ENCODE measurements at regions not wholly inside any gene's neighbourhood (a gene's known extent, or its start where the extent isn't known, plus 50 kb on each side); places are given as distances from the start of the nearest gene placed in this dataset.

DNA sequence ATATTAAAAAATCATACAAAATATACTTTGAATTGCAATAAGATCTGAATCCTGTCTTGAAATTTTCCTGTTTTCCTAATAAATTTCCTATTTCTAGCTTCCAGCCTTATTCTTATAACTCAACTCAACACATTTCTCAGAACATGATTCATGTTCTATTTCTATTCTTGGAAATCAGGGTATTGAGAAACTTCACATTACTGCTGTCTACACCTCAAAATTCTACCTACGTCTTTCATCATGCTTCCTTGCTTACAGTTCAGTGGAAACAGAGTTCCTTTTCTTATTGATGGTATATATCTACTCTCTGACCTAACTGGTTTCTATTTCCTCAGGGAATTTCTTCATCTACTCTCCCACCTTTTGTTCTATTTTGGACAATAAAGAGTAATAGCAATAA lies 2139.0 kb downstream of the ARAP2 start:
- H3K4me1 ChIP-seq, result no peaks in the 10 kb centered on the region
- no peak for DNase-seq (ENCODE audit: low spot score in 2 of 2)
- no peak overlapping the region for H3K27ac ChIP-seq
- H3K36me3 ChIP-seq, result no peaks in the 10 kb centered on the region
- no peak for TF ChIP-seq POLR2A (IDR thresholded peaks at IDR 0.05)
- WGBS, 2 donors, result 76 to 80% methylated on average over 1 of the region's 1 CpG
- no peaks in the 10 kb centered on the region for H3K9me3 ChIP-seq
- no peak overlapping the region for H3K4me3 ChIP-seq
- H3K27me3 ChIP-seq, result no peaks in the 10 kb centered on the region

DNA sequence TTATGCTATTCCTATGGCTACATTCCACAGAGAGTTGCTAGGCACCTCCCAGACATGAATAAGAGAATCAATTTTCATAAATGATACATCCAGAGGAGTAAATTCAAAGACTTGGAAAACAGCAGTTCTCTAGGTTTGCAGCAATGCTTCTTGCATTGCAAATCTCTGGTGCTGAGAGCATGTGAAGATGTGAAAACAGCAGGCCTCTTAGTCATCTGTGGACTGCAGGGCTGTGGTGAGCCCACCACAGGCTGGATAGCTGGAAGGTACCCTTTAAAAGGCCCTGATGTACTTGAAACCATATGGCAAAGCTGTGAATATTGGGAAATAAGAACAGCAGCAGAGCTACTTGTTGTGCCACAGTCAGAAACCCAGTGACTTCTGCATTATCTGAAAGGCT lies 2135.9 kb downstream of the ARAP2 start:
- H3K9me3 ChIP-seq, result no peaks in the 10 kb centered on the region
- no peaks in the 10 kb centered on the region for H3K27me3 ChIP-seq
- no peaks in the 10 kb centered on the region for H3K4me1 ChIP-seq
- no peak for TF ChIP-seq EP300 (IDR thresholded peaks at IDR 0.05)
- TF ChIP-seq POLR2A (IDR thresholded peaks at IDR 0.05), result no peak
- TF ChIP-seq, protein P1, sequence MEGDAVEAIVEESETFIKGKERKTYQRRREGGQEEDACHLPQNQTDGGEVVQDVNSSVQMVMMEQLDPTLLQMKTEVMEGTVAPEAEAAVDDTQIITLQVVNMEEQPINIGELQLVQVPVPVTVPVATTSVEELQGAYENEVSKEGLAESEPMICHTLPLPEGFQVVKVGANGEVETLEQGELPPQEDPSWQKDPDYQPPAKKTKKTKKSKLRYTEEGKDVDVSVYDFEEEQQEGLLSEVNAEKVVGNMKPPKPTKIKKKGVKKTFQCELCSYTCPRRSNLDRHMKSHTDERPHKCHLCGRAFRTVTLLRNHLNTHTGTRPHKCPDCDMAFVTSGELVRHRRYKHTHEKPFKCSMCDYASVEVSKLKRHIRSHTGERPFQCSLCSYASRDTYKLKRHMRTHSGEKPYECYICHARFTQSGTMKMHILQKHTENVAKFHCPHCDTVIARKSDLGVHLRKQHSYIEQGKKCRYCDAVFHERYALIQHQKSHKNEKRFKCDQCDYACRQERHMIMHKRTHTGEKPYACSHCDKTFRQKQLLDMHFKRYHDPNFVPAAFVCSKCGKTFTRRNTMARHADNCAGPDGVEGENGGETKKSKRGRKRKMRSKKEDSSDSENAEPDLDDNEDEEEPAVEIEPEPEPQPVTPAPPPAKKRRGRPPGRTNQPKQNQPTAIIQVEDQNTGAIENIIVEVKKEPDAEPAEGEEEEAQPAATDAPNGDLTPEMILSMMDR (IDR thresholded peaks at IDR 0.05), result no peak
- no peak overlapping the region for H3K4me3 ChIP-seq
- H3K27ac ChIP-seq, result no peak overlapping the region
- no peak for DNase-seq (ENCODE audit: low spot score in 2 of 2)
- no peaks in the 10 kb centered on the region for H3K36me3 ChIP-seq

DNA sequence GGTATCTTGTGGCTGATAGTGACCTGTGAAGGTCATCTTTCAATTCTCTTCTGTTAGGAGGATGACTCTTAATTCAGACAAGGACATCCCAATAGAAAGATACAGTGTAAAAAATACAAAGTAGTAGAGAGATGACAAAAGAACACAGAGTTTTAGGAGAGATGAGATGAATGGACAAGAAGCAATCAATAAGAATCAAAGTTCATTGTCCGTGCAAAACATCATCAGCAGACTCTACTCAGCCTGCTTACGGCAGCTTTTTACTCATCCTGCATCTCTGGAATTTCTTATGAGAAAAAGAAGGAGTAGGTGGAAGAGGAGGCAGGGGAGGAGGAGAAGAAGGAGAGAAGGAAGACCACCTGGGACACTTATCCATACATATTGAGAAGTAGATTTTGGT lies 2131.7 kb downstream of the ARAP2 start:
- Histone ChIP-seq H3K4me3 (no peak overlapping the region), H3K9me3 (no peaks in the 10 kb centered on the region), H3K36me3 (no peaks in the 10 kb centered on the region), H3K27ac (no peak overlapping the region), H3K4me1 (no peaks in the 10 kb centered on the region), H3K27me3 (no peaks in the 10 kb centered on the region)
- TF ChIP-seq, protein P1 (IDR thresholded peaks at IDR 0.05), result no peak
- no peak for TF ChIP-seq POLR2A (IDR thresholded peaks at IDR 0.05)
- 81 to 87% methylated on average over 2 of the region's 2 CpGs for WGBS, 2 donors
- DNase-seq (ENCODE audit: low spot score in 2 of 2), result no peak

DNA sequence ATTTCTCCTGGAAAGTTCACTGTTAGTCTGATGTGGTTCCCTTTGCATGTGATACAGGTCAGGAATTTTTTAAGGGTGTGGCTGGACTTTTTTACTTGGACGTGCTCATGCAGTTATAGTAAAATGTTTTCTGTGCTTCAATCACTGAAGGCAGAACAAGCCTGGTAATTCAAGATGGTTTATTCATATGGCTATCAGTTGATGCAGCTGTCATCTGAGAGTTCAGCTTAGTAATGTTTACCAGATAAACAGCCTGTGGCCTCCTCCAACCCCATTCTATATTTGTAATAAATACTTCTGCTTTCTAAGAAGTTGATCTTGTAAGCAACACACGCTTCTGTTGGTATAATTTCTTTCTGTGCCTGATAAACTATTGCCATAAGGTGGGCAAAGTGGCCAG lies 2105.9 kb downstream of the ARAP2 start:
- TF ChIP-seq EP300 (IDR thresholded peaks at IDR 0.05) (no peak), POLR2A (IDR thresholded peaks at IDR 0.05) (no peak)
- TF ChIP-seq, protein P1 (IDR thresholded peaks at IDR 0.05), result no peak
- Histone ChIP-seq H3K27ac (no peak overlapping the region), H3K27me3 (no peaks in the 10 kb centered on the region), H3K9me3 (no peaks in the 10 kb centered on the region), H3K36me3 (no peaks in the 10 kb centered on the region), H3K4me3 (no peak overlapping the region), H3K4me1 (no peaks in the 10 kb centered on the region)
- no peak for DNase-seq (ENCODE audit: low spot score in 2 of 2)
- 51 to 55% methylated on average over 2 of the region's 2 CpGs for WGBS, 2 donors

DNA sequence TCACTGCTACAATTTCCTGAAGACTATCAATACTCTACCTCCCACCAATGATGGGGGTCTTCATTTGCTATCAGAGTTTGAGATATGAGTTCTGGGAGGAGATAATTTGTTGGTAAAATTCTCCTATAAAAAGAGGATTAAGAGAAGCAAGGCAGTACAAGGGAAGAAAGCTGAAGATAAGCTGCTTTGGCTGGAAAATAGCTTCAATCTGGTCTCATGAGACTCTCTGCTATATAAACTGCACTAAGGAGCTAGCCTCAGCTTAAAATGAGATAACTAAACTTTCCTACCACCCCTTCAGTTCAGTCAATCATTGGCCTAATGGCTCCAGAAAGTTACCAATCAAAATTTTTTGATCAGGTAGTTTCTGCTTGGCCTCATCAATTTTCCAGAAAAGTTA lies 2105.0 kb downstream of the ARAP2 start:
- Histone ChIP-seq H3K4me1 (no peaks in the 10 kb centered on the region), H3K27ac (no peak overlapping the region), H3K27me3 (no peaks in the 10 kb centered on the region), H3K4me3 (no peak overlapping the region), H3K9me3 (no peaks in the 10 kb centered on the region), H3K36me3 (no peaks in the 10 kb centered on the region)
- DNase-seq (ENCODE audit: low spot score in 2 of 2), result no peak
- TF ChIP-seq EP300 (IDR thresholded peaks at IDR 0.05) (no peak), POLR2A (IDR thresholded peaks at IDR 0.05) (no peak)
- TF ChIP-seq, protein P1 (IDR thresholded peaks at IDR 0.05), result no peak

DNA sequence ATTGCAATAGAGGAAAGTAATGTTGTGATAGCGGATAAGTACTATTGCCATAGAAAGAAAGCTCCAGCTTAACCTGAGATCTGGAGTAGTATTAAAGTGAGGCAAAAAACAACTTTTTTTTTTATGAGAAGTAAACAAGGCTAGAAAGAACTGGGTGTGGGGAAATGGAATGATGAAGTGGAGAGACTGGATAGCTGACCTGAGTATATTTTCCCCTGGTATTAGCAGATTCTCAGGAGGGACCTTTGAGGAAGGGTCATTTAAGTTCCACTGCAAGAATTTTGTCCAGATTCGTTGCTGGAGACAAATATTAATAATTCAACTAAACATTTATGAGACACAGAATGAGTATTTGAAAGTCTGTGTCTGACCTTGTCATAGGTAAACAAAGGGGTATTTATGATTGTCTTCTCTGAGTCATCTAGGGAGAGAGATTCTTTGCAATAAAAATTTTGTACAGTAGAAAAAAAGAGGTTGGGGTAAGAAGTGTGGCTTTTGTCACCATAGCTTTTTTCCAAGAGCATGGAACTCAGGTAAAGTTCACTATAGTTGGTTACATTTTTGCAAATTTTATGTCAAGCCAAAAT lies 2095.9 kb downstream of the ARAP2 start:
- H3K36me3 ChIP-seq, result no peaks in the 10 kb centered on the region
- no peaks in the 10 kb centered on the region for H3K4me1 ChIP-seq
- no peak overlapping the region for H3K4me3 ChIP-seq
- no peak for DNase-seq (ENCODE audit: low spot score in 2 of 2)
- 56 to 57% methylated on average over 2 of the region's 2 CpGs for whole genome bisulfite sequencing, 2 donors
- no peak overlapping the region for H3K27ac ChIP-seq
- H3K27me3 ChIP-seq, result no peaks in the 10 kb centered on the region
- no peaks in the 10 kb centered on the region for H3K9me3 ChIP-seq
- TF ChIP-seq, protein P1 (IDR thresholded peaks at IDR 0.05), result no peak
- TF ChIP-seq POLR2A (IDR thresholded peaks at IDR 0.05) (no peak), EP300 (IDR thresholded peaks at IDR 0.05) (no peak)
